Adrenal gland (tissue), 9 donors: ENCODE measurements at regions not wholly inside any gene's neighbourhood (a gene's known extent, or its start where the extent isn't known, plus 50 kb on each side); places are given as distances from the start of the nearest gene placed in this dataset.

Source experiments
- DNase-seq, 7 donors: peaks; one replicate each; pipeline ENCODE4 v3.0.0-alpha.2; 2019 to 2020
- H3K27ac ChIP-seq, 5 donors: fragments of 200-600 bp; sonication (generic) in 4 of 5; 1 replicate in 3 of 5; 2 replicates in 2 of 5; pipeline versions ENCODE4 v1.5.1 to v1.8.0; 2016 to 2020; ENCODE audit warnings: mild to moderate bottlenecking in 1 of 5
- H3K27me3 ChIP-seq: fragments of 200-600 bp; 2 replicates; pipeline ENCODE4 v1.8.0; 2021
- H3K36me3 ChIP-seq, 2 donors: fragments of 200-600 bp; replicated peaks in 1 of 2; 1 replicate in 1 of 2; 2 replicates in 1 of 2; pipeline versions ENCODE4 v1.5.1 to v1.8.0; 2018 to 2022
- H3K4me1 ChIP-seq, 2 donors: fragments of 200-600 bp; replicated peaks in 1 of 2; 1 replicate in 1 of 2; 2 replicates in 1 of 2; pipeline versions ENCODE4 v1.5.1 to v1.8.0; 2018 to 2021
- H3K4me3 ChIP-seq, 4 donors: fragments of 200-600 bp; sonication (generic) in 3 of 4; one replicate each; pipeline ENCODE4 v1.5.1; 2016 to 2018
- H3K9me3 ChIP-seq, 3 donors: fragments of 200-600 bp; sonication (generic) in 1 of 3; replicated peaks in 1 of 3; 1 replicate in 2 of 3; 2 replicates in 1 of 3; pipeline versions ENCODE4 v1.5.1 to v1.8.0; 2016 to 2021
- CTCF ChIP-seq, 6 experiments: fragments of 450-650 bp in 4 of 6; fragments of 200-600 bp in 2 of 6; sonication (generic) in 1 of 6; IDR thresholded peaks; 1 replicate in 5 of 6; 2 replicates in 1 of 6; pipeline versions ENCODE4 v1.5.1 to v1.8.0; 2016 to 2021; ENCODE audit warnings: antibody characterized with exemption in 6 of 6, mild to moderate bottlenecking in 2 of 6, moderate library complexity in 1 of 6
- POLR2A ChIP-seq, 2 donors: fragments of 450-650 bp; IDR thresholded peaks; one replicate each; pipeline ENCODE4 v1.6.1; 2017; ENCODE audit warnings: antibody characterized with exemption in 2 of 2, mild to moderate bottlenecking in 2 of 2, moderate library complexity in 1 of 2
- WGBS, 4 donors: extraction: QIAGEN DNeasy Blood & Tissue Kit in 2 of 4; methylation state at CpG; one replicate each; pipeline versions ENCODE4 v1.1.5 to v1.1.7; 2013 to 2017; 5-methylcytosine and 5-hydroxymethylcytosine counted together
- intact Hi-C, 2 donors: fragments of 100-400 bp; cut with DNase I; formaldehyde crosslinking; loops; one replicate each; pipeline versions ENCODE4 v1.14.1 to v1.15.0; 2022 to 2023
- donor health status: healthy with polysubstance abuse.
- donor health status: Bipolar disorder and iron deficiency.
- donor health status: DM: yes; HTN: yes; CAD: no.
- donor health status: DM: no; HTN: no; CAD: no.
- donor health status: DM: no; HTN: no; CAD: no.

- WGBS, 4 donors, result 78 to 89% (median 81%) methylated on average over 3 of the region's 3 CpGs
- no peaks in the 10 kb centered on the region for H3K27me3 ChIP-seq
- TF ChIP-seq CTCF (IDR thresholded peaks at IDR 0.05) (no peak), POLR2A (IDR thresholded peaks at IDR 0.05) (no peak)
Measured at GRCh38 chr2:195479407-195479806, 177.6 kb upstream of the SLC39A10 start.

DNA sequence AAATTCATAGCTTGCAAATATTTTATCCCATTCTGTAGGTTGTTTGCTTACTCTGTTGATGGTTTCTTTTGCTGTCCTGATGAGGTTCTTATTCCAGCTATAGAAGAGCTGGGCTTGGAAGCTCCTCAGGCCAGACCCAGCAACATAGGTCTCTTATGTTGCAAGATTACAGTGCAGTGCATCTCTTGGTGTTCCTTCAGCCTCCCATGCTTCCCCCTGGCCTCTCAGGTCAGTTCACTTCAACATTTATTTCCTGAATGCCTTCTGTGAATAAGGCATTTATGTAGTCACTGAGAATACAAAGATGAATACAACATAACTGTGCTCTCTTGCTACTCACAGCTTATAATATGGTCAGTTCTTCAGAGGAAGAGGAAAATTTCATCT lies 179.0 kb upstream of the SLC39A10 start:
- no peak overlapping the region for H3K4me3 ChIP-seq
- intact Hi-C loops, result no loop called here
- no peaks in the 10 kb centered on the region for H3K27me3 ChIP-seq
- H3K36me3 ChIP-seq, result no peaks in the 10 kb centered on the region
- H3K9me3 ChIP-seq, result no peaks in the 10 kb centered on the region
- no peak overlapping the region for H3K27ac ChIP-seq
- H3K4me1 ChIP-seq, result no peaks in the 10 kb centered on the region
- TF ChIP-seq CTCF (IDR thresholded peaks at IDR 0.05), result no peak
- no peak for TF ChIP-seq POLR2A (IDR thresholded peaks at IDR 0.05)
- no peak for DNase-seq

More at GRCh38 chr2:195479407-195479806, 177.6 kb upstream of the SLC39A10 start:
- no peaks in the 10 kb centered on the region for H3K9me3 ChIP-seq
- H3K27ac ChIP-seq, result no peak overlapping the region
- H3K4me1 ChIP-seq, result no peaks in the 10 kb centered on the region
- no peaks in the 10 kb centered on the region for H3K36me3 ChIP-seq
- no peak for DNase-seq
- intact Hi-C loops, result no loop called here
- no peak overlapping the region for H3K4me3 ChIP-seq

GRCh38 chr2:195477248-195477995 lies 179.6 kb upstream of the SLC39A10 start:
- 66 to 88% (median 80%) methylated on average over 2 of the region's 2 CpGs for WGBS, 4 donors
- Histone ChIP-seq H3K27me3 (no peaks in the 10 kb centered on the region), H3K9me3 (no peaks in the 10 kb centered on the region), H3K27ac (no peak overlapping the region), H3K4me3 (no peak overlapping the region), H3K36me3 (no peaks in the 10 kb centered on the region), H3K4me1 (no peaks in the 10 kb centered on the region)
- intact Hi-C loops, result no loop called here
- DNase-seq, result no peak
- no peak for TF ChIP-seq CTCF (IDR thresholded peaks at IDR 0.05)
- no peak for TF ChIP-seq POLR2A (IDR thresholded peaks at IDR 0.05)

- TF ChIP-seq POLR2A (IDR thresholded peaks at IDR 0.05) (no peak), CTCF (IDR thresholded peaks at IDR 0.05) (no peak)
- Histone ChIP-seq H3K36me3 (no peaks in the 10 kb centered on the region), H3K4me3 (no peak overlapping the region), H3K27me3 (no peaks in the 10 kb centered on the region), H3K4me1 (no peaks in the 10 kb centered on the region), H3K27ac (no peak overlapping the region), H3K9me3 (no peaks in the 10 kb centered on the region)
- no peak for DNase-seq
- intact Hi-C loops, result no loop called here
- WGBS, 4 donors, result 71 to 83% (median 79%) methylated on average over 5 of the region's 5 CpGs
Measured at GRCh38 chr2:195475336-195475735, 181.7 kb upstream of the SLC39A10 start.
